Transverse colon (tissue), 4 donors: ENCODE measurements at regions not wholly inside any gene's neighbourhood (a gene's known extent, or its start where the extent isn't known, plus 50 kb on each side); places are given as distances from the start of the nearest gene placed in this dataset.

Experiments used
- EP300 ChIP-seq: sonication (generic); formaldehyde crosslinking; IDR thresholded peaks from one replicate; pipeline ENCODE4 v1.6.1; 2017; ENCODE audit warnings: antibody characterized with exemption, low read depth
- POLR2A ChIP-seq: fragments of 450-650 bp; IDR thresholded peaks from one replicate; pipeline ENCODE4 v1.6.1; 2016; ENCODE audit warnings: antibody characterized with exemption, mild to moderate bottlenecking, moderate library complexity
- POLR2AphosphoS5 ChIP-seq, 3 donors: sonication (generic); formaldehyde crosslinking; IDR thresholded peaks; one replicate each; pipeline ENCODE4 v1.6.1; 2016; ENCODE audit warnings: antibody characterized with exemption in 3 of 3
- TF ChIP-seq, protein P1 (sequence below), 5 experiments: fragments of 200-600 bp in 3 of 5; fragments of 450-650 bp in 2 of 5; sonication (generic) in 3 of 5; IDR thresholded peaks; 1 replicate in 2 of 5; 2 replicates in 3 of 5; pipeline ENCODE4 v1.5.1; 2016 to 2017; ENCODE audit warnings: antibody characterized with exemption in 5 of 5, inconsistent platforms in 3 of 5, mild to moderate bottlenecking in 2 of 5, moderate library complexity in 1 of 5

DNA sequence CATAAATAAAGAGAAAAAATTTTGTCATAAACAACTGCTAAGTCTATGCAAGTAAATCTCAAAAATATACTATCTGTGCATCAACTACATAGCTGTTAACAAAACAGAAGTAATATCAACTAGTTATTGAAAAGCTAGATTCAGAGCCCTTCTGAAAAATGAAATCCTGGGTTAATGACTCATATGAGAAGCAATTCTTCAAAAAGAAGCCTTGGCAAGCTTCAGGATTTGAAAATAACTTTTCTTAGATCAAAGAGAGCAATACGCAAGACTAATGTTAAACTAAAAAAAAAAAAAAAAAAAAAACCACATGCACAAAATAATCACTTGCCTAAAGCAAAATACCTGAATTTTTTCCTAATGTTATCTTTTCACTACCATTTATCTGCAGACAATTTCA is 566.1 kb upstream of the BOD1L1 start:
- TF ChIP-seq POLR2AphosphoS5 (IDR thresholded peaks at IDR 0.05): no peak
- TF ChIP-seq, protein P1, sequence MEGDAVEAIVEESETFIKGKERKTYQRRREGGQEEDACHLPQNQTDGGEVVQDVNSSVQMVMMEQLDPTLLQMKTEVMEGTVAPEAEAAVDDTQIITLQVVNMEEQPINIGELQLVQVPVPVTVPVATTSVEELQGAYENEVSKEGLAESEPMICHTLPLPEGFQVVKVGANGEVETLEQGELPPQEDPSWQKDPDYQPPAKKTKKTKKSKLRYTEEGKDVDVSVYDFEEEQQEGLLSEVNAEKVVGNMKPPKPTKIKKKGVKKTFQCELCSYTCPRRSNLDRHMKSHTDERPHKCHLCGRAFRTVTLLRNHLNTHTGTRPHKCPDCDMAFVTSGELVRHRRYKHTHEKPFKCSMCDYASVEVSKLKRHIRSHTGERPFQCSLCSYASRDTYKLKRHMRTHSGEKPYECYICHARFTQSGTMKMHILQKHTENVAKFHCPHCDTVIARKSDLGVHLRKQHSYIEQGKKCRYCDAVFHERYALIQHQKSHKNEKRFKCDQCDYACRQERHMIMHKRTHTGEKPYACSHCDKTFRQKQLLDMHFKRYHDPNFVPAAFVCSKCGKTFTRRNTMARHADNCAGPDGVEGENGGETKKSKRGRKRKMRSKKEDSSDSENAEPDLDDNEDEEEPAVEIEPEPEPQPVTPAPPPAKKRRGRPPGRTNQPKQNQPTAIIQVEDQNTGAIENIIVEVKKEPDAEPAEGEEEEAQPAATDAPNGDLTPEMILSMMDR (IDR thresholded peaks at IDR 0.05): no peak
- TF ChIP-seq POLR2A: no peak
- TF ChIP-seq EP300: no peak
